Activated CD8-positive, alpha-beta memory T cell treated with anti-CD3 and anti-CD28 coated beads for 36 hours (primary cell): ENCODE measurements at regions not wholly inside any gene's neighbourhood (a gene's known extent, or its start where the extent isn't known, plus 50 kb on each side); places are given as distances from the start of the nearest gene placed in this dataset.
"Not testable (repeated sequence)": the region's sequence is repeated elsewhere in the genome, so short reads cannot be mapped to it uniquely, and the experiment has no call there.

Experiments
- CTCF ChIA-PET: fragments of 350-600 bp; sonication (Branson Sonifier 250); formaldehyde crosslinking; loops from one replicate; lab custom pipeline; 2021; ENCODE audit warnings: antibody characterized with exemption; lab: Charles Lee
- POLR2A ChIA-PET: fragments of 350-600 bp; sonication (Branson Sonifier 250); formaldehyde crosslinking; loops from one replicate; lab custom pipeline; 2021; ENCODE audit warnings: antibody characterized with exemption; lab: Charles Lee

DNA sequence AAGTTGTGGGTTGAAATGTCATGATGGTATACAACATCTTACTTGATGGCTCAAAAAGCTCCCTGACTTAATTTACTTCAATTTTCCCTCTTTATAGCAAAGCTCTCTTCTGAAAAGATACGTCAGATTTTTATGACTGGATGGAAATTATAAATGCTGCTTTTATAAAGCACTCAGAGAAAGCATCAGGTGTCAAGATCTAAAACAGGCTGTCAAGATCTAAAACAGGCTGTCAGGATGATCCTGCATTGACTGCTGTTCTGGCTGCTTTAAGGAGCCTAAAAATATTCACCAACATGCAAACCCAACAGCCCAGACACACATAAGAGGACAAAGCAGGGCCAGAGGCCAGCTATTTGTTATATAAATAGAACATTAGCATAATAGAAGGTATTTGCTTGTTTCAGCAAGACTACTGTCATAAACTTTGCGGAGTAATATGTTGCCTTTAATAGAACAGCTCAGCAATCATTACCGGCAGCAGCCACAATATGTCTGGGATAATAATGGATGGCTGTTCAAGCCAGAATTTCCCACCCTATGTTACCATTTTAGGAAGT, 77.3 kb upstream of the ANO5 start:
- ChIA-PET POLR2A (no interaction called here), CTCF (no interaction called here)

- POLR2A ChIA-PET, CTCF ChIA-PET: not testable (repeated sequence)
These were observed 64.9 kb upstream of the ANO5 start for GRCh38 chr11:22127981-22128380.

DNA sequence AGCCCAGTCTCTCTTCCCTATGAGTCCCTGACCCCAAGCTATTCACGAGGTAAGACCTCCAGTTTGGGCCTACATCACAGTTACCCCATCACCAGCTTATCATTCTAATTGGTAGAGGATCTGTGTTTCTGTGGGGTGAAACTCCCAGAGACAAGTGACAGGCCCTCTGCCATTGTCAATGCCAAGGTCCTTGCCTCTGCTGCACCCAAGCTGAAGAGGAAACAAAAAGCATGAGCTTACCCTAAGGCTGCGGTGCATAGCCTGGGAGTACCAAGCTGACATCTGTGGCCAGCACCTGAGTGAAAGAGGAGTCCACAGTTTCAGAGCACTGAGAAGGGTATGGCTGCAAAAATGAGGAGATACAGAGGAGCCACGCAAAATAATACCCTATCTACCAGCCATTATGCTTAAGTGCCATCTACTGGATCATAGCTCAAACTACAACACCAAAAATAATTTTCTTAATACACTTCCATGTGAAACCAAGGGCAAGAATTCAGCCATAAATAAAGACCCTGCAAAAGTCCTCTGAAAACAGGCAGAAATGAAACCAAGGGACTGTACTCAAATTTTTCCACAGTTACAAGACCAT, 62.3 kb upstream of the ANO5 start:
- CTCF ChIA-PET = no interaction called here
- POLR2A ChIA-PET = no interaction called here

- ChIA-PET POLR2A (no interaction called here), CTCF (no interaction called here)
These were observed 59.1 kb upstream of the ANO5 start for GRCh38 chr11:22133776-22134175.

DNA sequence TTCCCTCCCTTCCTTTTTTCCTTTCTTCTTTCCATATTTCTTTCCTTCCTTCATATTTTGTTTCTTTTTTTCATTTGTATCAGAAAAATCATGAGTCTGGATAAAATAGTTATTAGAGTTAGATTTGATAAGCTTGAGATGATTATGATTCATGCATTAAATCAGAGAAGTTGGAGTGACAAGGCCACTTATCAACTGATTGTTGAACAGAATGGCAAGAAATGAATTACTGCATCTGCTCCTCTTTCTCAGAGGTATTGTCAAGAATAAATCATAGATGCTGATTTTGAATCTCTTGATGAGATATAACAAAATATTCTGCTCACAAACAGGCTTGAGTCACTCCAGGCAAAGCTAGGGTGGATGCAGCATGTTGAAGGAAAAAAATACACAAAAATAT, 54.6 kb upstream of the ANO5 start:
- POLR2A ChIA-PET = no interaction called here

More for the DNA sequence above, 54.6 kb upstream of the ANO5 start:
- CTCF ChIA-PET = no interaction called here
